RCC 7860 (cell line): ENCODE measurements at regions not wholly inside any gene's neighbourhood (a gene's known extent, or its start where the extent isn't known, plus 50 kb on each side); places are given as distances from the start of the nearest gene placed in this dataset.
A peak's percentile ranks its signal among the peaks of the same experiment; 100 is the strongest.

Experiments
- DNase-seq: peaks from one replicate; pipeline ENCODE4 v3.0.0-alpha.2; 2015; ENCODE audit warnings: low spot score
- FAIRE-seq: peaks from 2 replicates; lab custom pipeline; 2012; peaks lifted over from hg19 to GRCh38; lab: Jason Lieb, UNC

GRCh38 chr18:37779220-37779619 lies 213.6 kb upstream of the CELF4 start:
- DNase-seq (no peak), FAIRE-seq (no peak)

- FAIRE-seq, result no peak
- DNase-seq, result peak; percentile 8
These were observed 213.0 kb upstream of the CELF4 start for GRCh38 chr18:37778417-37779165.

GRCh38 chr18:37769826-37770225 lies 204.2 kb upstream of the CELF4 start:
- DNase-seq, result no peak
- FAIRE-seq, result no peak

- FAIRE-seq, result no peak
- DNase-seq, result no peak
These were observed 199.1 kb upstream of the CELF4 start for GRCh38 chr18:37764541-37765288.

- DNase-seq (no peak), FAIRE-seq (no peak)
These were observed 196.6 kb upstream of the CELF4 start for GRCh38 chr18:37762076-37762621.

GRCh38 chr18:37754141-37754540 lies 188.5 kb upstream of the CELF4 start:
- FAIRE-seq, result no peak
- no peak for DNase-seq

- DNase-seq (no peak), FAIRE-seq (no peak)
These were observed 176.8 kb upstream of the CELF4 start for GRCh38 chr18:37742436-37742835.

GRCh38 chr18:37741032-37741623 lies 175.5 kb upstream of the CELF4 start:
- no peak for FAIRE-seq
- no peak for DNase-seq

- FAIRE-seq (no peak), DNase-seq (no peak)
These were observed 168.8 kb upstream of the CELF4 start for GRCh38 chr18:37734406-37734805.

GRCh38 chr18:37729716-37730115 lies 164.1 kb upstream of the CELF4 start:
- no peak for FAIRE-seq
- DNase-seq, result no peak

- FAIRE-seq (no peak), DNase-seq (no peak)
These were observed 158.6 kb upstream of the CELF4 start for GRCh38 chr18:37724206-37724605.

- DNase-seq (no peak), FAIRE-seq (no peak)
These were observed 156.2 kb upstream of the CELF4 start for GRCh38 chr18:37721544-37722522.

GRCh38 chr18:37720663-37721062 lies 155.1 kb upstream of the CELF4 start:
- DNase-seq, result no peak
- no peak for FAIRE-seq

GRCh38 chr18:37717656-37718055 lies 152.1 kb upstream of the CELF4 start:
- DNase-seq (no peak), FAIRE-seq (no peak)

GRCh38 chr18:37717098-37717497 lies 151.5 kb upstream of the CELF4 start:
- DNase-seq, result no peak
- no peak for FAIRE-seq

GRCh38 chr18:37716106-37716735 lies 150.6 kb upstream of the CELF4 start:
- no peak for DNase-seq
- FAIRE-seq, result no peak

- FAIRE-seq, result no peak
- DNase-seq, result no peak
These were observed 149.1 kb upstream of the CELF4 start for GRCh38 chr18:37714691-37715090.

- FAIRE-seq (no peak), DNase-seq (no peak)
These were observed 147.2 kb upstream of the CELF4 start for GRCh38 chr18:37712776-37713175.

- no peak for DNase-seq
- no peak for FAIRE-seq
These were observed 146.3 kb upstream of the CELF4 start for GRCh38 chr18:37711766-37712505.
